ENCODE measurements at regions not wholly inside any gene's neighbourhood (a gene's known extent, or its start where the extent isn't known, plus 50 kb on each side); places are given as distances from the start of the nearest gene placed in this dataset.

- Mint-ChIP-seq H3K4me3 (no peak overlapping the region), H3K9me3 (peaks cover 6 to 20% (median 10%) of the 10 kb centered on the region in 3 donors), H3K27ac (no peak overlapping the region), H3K36me3 (peaks cover 1% of the 10 kb centered on the region), H3K4me1 (peaks cover 0 to under 1% (median 0%) of the 10 kb centered on the region in 3 donors), H3K27me3 (peaks cover 3% of the 10 kb centered on the region)
Observed at GRCh38 chr22:47453049-47453448, 690.6 kb downstream of the TBC1D22A start.

GRCh38 chr22:47452184-47452583 is 689.7 kb downstream of the TBC1D22A start:
- Mint-ChIP-seq H3K4me3 (no peak overlapping the region), H3K9me3 (peaks cover 5 to 20% (median 10%) of the 10 kb centered on the region in 3 donors), H3K27me3 (peaks cover 10% of the 10 kb centered on the region), H3K27ac (no peak overlapping the region), H3K4me1 (peaks cover 0 to 1% (median 0%) of the 10 kb centered on the region in 3 donors), H3K36me3 (peaks cover 1% of the 10 kb centered on the region)

DNA sequence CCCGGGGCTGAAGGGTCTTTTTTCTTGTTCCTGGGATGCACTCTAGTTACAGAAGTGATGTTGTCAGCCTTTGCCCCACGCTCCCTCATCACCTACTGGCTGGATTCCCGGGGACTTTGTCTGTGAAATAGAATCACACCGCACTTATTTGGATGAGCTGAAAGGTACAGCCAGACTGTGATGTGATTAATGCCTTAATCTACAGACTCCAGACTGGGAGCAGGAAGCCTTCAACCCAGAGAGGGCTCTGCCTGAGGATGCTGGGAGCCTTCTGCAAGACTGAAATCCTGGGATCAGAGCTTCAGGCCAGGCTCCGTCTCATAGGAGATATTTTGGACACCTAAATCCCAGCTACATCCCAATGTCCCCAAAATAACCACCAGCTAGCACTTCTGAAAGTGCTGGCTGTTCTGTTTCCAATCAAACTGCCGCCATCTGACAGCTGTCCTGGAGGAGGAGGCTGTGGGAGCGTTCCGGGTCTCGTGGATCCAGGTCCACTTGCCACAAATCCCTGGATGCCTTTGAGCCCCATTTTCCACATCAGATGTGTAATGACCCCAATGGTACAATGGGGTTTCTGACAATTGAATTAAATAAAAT is 688.5 kb downstream of the TBC1D22A start:
- Mint-ChIP-seq H3K4me3 (no peak overlapping the region), H3K27ac (no peak overlapping the region), H3K27me3 (peaks cover 10% of the 10 kb centered on the region), H3K36me3 (peaks cover 1% of the 10 kb centered on the region), H3K9me3 (peaks cover 2 to 20% (median 10%) of the 10 kb centered on the region in 3 donors), H3K4me1 (peaks cover 0 to 1% (median 0%) of the 10 kb centered on the region in 3 donors)

DNA sequence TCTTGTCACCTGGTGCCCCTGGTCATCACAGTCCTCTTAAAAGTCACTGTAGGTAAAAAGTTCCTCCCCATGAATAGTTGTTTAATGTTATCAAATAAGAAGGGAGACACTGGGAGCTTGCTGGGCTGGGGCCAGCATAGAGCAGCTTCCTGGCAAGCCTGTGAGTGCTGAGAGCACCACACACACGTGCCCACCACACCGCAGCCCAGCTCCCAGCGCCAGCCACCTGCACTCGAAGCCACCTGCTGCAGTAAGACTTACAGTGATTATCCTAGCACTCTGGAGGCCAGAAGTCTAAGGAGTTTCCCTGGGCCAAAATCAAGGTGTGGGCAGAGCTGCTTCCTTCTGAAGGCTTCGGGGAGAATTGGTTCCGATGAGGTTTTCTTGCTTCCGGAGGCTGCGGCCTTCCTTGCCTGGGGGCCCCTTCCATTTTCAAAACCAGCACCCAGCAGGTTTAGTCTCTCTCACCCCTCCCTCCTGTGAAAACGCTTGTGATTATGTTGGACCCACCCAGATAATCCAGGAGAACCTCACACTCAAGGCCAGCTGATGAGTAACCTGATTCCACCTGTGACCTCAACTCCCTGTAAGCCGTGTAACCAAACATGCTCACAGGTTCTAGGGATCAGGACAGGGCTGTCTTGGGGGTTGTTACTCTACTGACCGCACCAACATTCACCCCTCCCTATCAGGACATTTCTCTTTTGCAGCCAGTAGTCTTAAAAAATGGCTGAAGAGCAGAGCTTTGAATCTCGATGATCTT is 687.2 kb downstream of the TBC1D22A start:
- Mint-ChIP-seq H3K4me1 (peaks cover 0 to 1% (median 0%) of the 10 kb centered on the region in 3 donors), H3K9me3 (peaks cover 5 to 12% (median 10%) of the 10 kb centered on the region in 3 donors), H3K27me3 (peaks cover 10% of the 10 kb centered on the region), H3K36me3 (no peaks in the 10 kb centered on the region), H3K4me3 (no peak overlapping the region), H3K27ac (no peak overlapping the region)

GRCh38 chr22:47448231-47449223 is 686.1 kb downstream of the TBC1D22A start:
- Mint-ChIP-seq H3K4me3 (no peak overlapping the region), H3K9me3 (peaks cover 2 to 4% (median 3%) of the 10 kb centered on the region in 3 donors), H3K36me3 (no peaks in the 10 kb centered on the region), H3K27me3 (peaks cover 10% of the 10 kb centered on the region), H3K4me1 (peaks cover 0 to 1% (median 0%) of the 10 kb centered on the region in 3 donors), H3K27ac (no peak overlapping the region)

- Mint-ChIP-seq H3K4me1 (peaks cover 0 to 1% (median 0%) of the 10 kb centered on the region in 3 donors), H3K36me3 (no peaks in the 10 kb centered on the region), H3K27me3 (peaks cover 10% of the 10 kb centered on the region), H3K9me3 (peaks cover 3 to 6% (median 3%) of the 10 kb centered on the region in 3 donors), H3K27ac (no peak overlapping the region), H3K4me3 (no peak overlapping the region)
Observed at GRCh38 chr22:47446821-47447810, 684.7 kb downstream of the TBC1D22A start.

- H3K27ac Mint-ChIP-seq = no peak overlapping the region
Observed at GRCh38 chr22:47446331-47446730, 683.9 kb downstream of the TBC1D22A start.

DNA sequence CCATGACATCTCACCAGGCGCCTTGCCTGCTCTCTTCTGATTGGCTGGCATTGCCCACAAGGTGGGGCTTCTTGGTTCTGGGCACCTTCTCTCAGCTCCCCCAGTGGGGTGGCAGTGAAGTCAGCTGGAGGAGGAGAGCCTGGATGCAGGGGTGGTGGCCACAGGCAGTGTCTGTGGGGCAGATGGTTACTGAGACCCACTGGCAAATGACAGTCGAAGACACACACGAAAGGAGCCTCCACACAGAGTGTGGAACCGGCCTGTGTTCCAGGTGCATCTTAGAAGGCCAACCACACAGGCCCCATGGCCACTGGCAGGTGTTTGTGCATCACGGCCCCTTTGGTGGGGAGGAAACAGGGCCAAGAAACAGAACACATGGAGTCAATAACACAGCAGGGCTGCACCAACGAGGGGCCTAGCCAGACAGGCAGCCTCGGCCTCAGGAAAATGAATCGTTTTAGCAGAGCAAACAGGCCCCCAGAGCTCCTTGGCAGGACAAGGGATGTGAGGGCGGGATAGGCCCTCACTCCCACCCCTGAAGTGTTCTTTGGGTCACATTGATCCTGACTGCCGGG is 683.4 kb downstream of the TBC1D22A start:
- no peak overlapping the region for H3K27ac Mint-ChIP-seq
- H3K9me3 Mint-ChIP-seq = peaks cover 5 to 10% (median 7%) of the 10 kb centered on the region in 3 donors
- peaks cover 0 to 1% (median 0%) of the 10 kb centered on the region in 3 donors for H3K4me1 Mint-ChIP-seq
- H3K4me3 Mint-ChIP-seq = no peak overlapping the region
- peaks cover 10% of the 10 kb centered on the region for H3K27me3 Mint-ChIP-seq
- H3K36me3 Mint-ChIP-seq = no peaks in the 10 kb centered on the region

More at GRCh38 chr22:47446331-47446730, 683.9 kb downstream of the TBC1D22A start:
- Mint-ChIP-seq H3K4me3 (no peak overlapping the region), H3K36me3 (no peaks in the 10 kb centered on the region), H3K4me1 (peaks cover 0 to 1% (median 0%) of the 10 kb centered on the region in 3 donors), H3K9me3 (peaks cover 5 to 10% (median 7%) of the 10 kb centered on the region in 3 donors), H3K27me3 (peaks cover 10% of the 10 kb centered on the region)

GRCh38 chr22:47445212-47445611 is 682.8 kb downstream of the TBC1D22A start:
- H3K36me3 Mint-ChIP-seq = no peaks in the 10 kb centered on the region
- peaks cover 0 to 1% (median 0%) of the 10 kb centered on the region in 3 donors for H3K4me1 Mint-ChIP-seq
- peaks cover 10% of the 10 kb centered on the region for H3K27me3 Mint-ChIP-seq
- H3K9me3 Mint-ChIP-seq = peaks cover 5 to 15% (median 9%) of the 10 kb centered on the region in 3 donors
- no peak overlapping the region for H3K27ac Mint-ChIP-seq
- H3K4me3 Mint-ChIP-seq = no peak overlapping the region

DNA sequence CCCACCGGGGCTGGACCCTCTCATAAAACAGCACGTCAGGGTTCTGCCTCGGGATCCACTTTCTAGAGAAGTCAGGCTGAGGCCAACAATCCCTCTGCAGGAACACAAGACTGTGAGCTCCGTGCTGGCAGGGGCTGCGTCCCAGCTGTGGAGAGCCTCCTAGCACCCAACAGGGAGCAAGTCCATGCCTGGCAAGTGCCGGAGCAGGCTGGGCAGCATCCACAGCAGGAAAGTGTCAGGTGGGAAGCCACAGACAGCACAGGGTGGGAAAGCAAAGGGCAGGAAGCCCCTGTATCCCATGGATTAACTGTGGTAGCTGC is 682.3 kb downstream of the TBC1D22A start:
- Mint-ChIP-seq H3K27me3 (peaks cover 10% of the 10 kb centered on the region), H3K36me3 (no peaks in the 10 kb centered on the region), H3K9me3 (peaks cover 5 to 17% (median 9%) of the 10 kb centered on the region in 3 donors), H3K4me1 (peaks cover 0 to 1% (median 0%) of the 10 kb centered on the region in 3 donors), H3K27ac (no peak overlapping the region), H3K4me3 (no peak overlapping the region)

GRCh38 chr22:47443836-47444745 is 681.6 kb downstream of the TBC1D22A start:
- Mint-ChIP-seq H3K36me3 (no peaks in the 10 kb centered on the region), H3K9me3 (peaks cover 5 to 17% (median 9%) of the 10 kb centered on the region in 3 donors), H3K4me1 (peaks cover 0 to 1% (median 0%) of the 10 kb centered on the region in 3 donors), H3K27me3 (peaks cover 8% of the 10 kb centered on the region), H3K27ac (no peak overlapping the region), H3K4me3 (no peak overlapping the region)

DNA sequence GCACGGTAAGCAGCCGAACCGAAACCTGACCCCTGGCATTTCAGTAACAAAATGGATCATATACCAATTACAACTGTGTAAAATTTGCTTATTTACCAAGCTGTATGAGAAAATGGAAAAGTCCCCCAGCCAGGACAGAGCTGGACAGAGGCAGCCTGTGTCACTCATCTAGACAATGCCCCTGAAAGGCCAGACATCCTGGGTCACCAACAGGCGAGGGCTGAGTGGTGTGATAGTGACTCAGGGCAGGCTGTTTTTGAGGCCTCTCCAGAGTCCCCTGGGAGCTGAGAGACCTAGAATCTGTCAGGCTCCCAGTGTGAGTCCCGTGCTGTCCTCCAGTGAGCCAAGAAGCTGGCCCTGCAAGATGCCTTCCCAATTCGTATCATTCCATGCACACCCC is 680.4 kb downstream of the TBC1D22A start:
- no peaks in the 10 kb centered on the region for H3K4me1 Mint-ChIP-seq
- peaks cover 7 to 17% (median 9%) of the 10 kb centered on the region in 3 donors for H3K9me3 Mint-ChIP-seq
- H3K36me3 Mint-ChIP-seq = no peaks in the 10 kb centered on the region
- H3K4me3 Mint-ChIP-seq = no peak overlapping the region
- H3K27me3 Mint-ChIP-seq = peaks cover 5% of the 10 kb centered on the region
- no peak overlapping the region for H3K27ac Mint-ChIP-seq
